Ovary (tissue), 3 donors: ENCODE measurements at regions not wholly inside any gene's neighbourhood (a gene's known extent, or its start where the extent isn't known, plus 50 kb on each side); places are given as distances from the start of the nearest gene placed in this dataset.

Experiments
- CTCF ChIP-seq, 3 donors: fragments of 450-650 bp in 2 of 3; fragments of 200-600 bp in 1 of 3; IDR thresholded peaks; one replicate each; pipeline versions ENCODE4 v1.5.1 to v1.8.0; 2016 to 2022; ENCODE audit warnings: antibody characterized with exemption in 3 of 3, mild to moderate bottlenecking in 1 of 3
- POLR2A ChIP-seq: fragments of 450-650 bp; IDR thresholded peaks from one replicate; pipeline ENCODE4 v1.6.1; 2017; ENCODE audit warnings: antibody characterized with exemption, mild to moderate bottlenecking, moderate library complexity
- donor health status: DM: no; HTN: no; CAD: no.

GRCh38 chr2:230658577-230658876, 54.1 kb upstream of the CAB39 start:
- TF ChIP-seq CTCF (IDR thresholded peaks at IDR 0.05) (no peak), POLR2A (no peak)
